Skeletal muscle cell (primary cell): ENCODE measurements at regions not wholly inside any gene's neighbourhood (a gene's known extent, or its start where the extent isn't known, plus 50 kb on each side); places are given as distances from the start of the nearest gene placed in this dataset.
"Not testable (repeated sequence)": the region's sequence is repeated elsewhere in the genome, so short reads cannot be mapped to it uniquely, and the experiment has no call there.

Experiments used
- DNase-seq: peaks from one replicate; pipeline ENCODE4 v3.0.0-alpha.2; 2010; ENCODE audit warnings: low read depth
- H3K4me3 ChIP-seq: 2 replicates; pipeline ENCODE4 v1.5.1; 2011; ENCODE audit warnings: low read depth, mild to moderate bottlenecking, control low read depth, low read length, moderate library complexity

DNA sequence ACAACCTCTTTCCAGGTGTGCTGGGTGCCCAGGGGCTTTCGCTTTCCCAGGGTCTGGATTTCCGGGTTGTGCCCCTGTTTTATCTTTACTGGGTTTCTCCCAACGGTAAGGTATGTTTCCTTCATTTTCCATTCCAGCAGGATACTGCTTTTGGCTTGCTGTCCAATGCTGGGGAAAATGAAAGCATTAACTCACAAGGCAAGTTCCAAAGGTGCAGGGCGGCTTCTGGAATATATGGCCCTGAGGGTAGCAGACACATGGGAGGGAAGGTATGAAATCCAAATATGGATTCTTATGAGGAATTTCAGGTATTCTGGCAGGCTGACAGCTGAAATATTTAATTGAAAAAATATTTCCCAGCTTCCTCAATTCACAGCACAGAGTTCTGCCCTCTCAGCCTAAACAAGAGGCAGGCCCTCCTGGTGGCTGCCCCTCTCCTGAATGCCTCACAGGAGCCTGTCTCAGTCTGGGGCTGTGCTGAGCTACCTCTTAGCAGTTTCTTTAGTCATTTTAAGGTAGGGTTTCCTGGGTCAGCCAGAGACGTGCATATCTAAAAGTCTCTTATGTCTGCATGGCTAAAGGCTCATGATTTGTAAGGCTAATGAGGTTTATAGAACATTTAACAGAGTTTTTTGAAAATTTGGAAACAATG, 318.6 kb upstream of the B3GAT1 start:
- DNase-seq, result no peak
- no peak overlapping the region for H3K4me3 ChIP-seq

GRCh38 chr11:134730101-134730500, 318.1 kb upstream of the B3GAT1 start:
- H3K4me3 ChIP-seq, result no peak overlapping the region
- no peak for DNase-seq

DNA sequence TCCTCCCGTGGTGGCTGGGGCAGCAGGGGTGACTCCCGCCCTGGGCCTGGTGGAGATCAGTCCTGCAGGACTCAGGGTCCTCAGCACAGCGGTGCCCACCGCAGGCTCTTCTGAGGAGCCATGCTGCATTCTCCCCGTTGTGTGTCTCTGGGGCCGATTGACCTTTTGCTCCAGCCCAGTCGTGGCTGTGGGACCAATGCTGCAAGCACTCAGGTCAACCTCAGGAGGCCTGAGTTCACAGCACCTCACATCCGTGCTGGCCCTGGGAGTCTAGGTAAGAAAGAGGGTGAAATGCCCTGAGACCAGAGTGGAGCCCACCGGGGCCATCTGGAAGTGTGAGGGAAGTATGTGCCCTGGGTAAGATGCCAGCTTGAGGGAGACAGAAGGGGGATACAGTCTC, 316.1 kb upstream of the B3GAT1 start:
- H3K4me3 ChIP-seq, result no peak overlapping the region
- no peak for DNase-seq

GRCh38 chr11:134727636-134728035, 315.6 kb upstream of the B3GAT1 start:
- H3K4me3 ChIP-seq, result no peak overlapping the region
- no peak for DNase-seq

DNA sequence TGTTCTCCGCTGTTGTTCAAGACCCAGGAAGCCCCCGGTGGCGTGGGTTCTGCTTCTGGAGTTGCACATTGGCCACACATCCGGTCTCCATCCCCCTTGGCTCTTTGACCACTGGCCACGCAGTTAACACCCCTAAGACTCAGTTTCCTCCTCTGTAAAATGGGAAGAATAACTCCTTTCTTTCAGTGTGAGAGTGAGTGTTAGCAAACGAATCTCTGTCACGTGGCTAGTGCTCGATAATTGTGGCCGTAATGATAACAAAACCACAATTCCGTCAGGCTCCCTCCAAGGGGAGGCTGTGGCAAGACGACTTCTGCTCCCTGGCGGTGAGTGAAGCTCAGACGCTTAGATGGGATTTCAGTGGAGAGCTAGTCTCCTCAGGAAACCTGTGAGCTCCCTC, 315.2 kb upstream of the B3GAT1 start:
- DNase-seq, result no peak
- H3K4me3 ChIP-seq, result no peak overlapping the region

DNA sequence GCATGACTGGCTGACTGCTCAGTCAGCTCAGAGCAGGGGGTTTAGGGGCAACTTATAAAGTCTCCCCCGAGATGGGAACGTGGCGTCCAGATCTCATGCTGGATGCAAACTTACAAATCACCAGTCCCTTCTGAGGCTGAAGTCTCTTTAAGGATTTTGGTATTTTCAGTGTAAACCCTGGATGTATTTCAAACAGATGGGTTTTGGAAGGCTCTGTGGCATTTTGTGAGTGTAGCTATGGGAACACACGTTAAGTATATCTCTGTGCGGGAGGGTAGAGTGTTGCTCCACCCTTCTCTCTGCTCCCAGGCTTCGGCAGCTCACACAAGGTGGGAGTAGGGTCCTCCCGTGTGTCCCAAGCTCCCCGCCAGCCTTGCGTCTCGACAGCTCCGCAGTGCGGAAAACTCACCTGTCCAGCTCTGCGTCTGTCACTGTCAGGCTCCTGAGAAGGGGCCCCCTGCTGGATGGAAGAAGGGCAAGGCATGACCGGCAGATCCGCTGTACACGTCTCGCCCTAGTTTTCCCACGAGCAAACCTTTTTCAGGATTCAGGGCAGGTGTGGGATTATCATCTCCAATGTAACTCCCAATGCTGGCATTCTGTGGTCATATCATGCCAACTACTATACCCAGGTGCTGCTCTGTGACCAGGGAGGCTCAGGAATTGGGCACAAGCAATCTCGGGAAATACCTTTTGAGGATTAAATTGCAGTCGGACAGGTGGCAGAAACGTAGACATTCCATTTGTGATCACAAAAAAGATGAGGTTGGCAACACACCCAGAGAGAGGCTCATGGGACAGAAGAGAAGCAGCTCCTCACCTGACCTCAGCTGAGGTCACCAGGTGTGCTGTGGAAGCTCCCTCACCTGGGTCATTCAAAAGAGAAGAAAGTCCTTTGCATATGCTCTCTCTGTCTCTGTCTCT, 313.9 kb upstream of the B3GAT1 start:
- H3K4me3 ChIP-seq, result no peak overlapping the region
- no peak for DNase-seq

DNA sequence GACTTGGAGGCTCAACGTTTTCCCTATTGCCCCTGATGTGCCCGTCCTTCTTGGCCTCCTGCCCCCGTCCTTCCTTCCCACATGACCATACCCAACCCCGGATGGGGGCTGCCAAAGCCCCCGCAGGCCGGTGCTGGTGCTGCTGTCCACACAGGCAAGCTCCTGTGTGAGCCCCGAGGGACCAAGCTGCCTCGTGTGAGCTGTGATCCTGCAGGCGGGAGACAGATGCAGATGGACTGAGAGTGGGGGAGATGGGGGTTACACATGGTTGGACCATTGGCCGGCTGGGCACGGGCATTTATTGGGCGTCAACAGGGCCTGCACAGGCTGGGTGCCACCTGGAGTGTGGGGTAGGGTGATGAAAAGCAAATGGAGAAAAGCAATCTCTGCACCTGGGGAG, 313.2 kb upstream of the B3GAT1 start:
- no peak overlapping the region for H3K4me3 ChIP-seq
- no peak for DNase-seq

DNA sequence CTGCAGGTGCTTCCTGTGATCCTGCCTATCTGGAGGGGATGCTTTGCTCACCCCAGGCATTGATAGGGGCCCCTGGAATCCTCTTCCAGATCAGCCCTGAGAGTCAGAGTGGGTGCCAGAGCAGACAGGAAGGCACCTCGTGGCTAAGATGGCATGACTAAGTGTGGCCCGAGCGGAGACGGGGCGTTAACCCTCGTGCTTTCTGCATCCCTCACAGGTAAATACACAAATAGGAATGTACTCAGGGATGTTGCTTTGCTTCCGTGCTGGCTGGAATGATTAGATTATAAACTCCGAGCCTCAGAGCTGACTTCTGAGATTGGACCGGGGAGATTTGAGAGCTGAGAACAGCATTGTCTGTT, 312.7 kb upstream of the B3GAT1 start:
- H3K4me3 ChIP-seq, result no peak overlapping the region
- no peak for DNase-seq

DNA sequence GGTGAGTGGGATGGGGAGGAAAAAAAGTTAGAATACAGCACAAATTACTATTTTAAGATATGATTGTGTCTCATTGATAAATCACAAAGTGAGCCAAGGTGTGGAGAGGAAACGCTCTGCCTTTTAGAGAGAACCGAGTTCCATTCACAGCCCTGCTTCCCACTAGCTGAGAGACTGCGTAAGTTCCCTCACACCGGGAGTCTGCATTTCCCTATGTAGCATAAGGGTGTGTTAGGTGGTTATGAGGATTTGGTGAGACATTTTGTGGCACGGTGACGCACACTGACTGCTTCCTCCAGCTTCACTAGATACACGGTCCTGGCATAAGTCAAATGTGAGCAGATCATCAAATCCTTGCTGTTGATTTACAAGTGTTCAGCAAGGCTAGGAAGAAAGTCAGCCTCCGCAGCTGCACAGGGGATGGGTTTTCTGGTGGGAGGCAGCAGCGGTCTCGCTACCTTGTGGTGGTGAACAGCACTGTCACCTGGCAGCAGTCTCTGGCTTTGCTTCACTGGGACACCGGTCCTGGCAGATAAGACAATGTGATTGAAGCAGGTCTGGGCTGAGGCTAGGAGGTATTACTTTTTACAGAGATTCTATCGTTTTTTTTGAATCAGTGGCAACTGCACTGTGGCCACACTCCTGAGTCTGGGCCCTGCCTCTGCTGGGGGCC, 312.2 kb upstream of the B3GAT1 start:
- no peak for DNase-seq
- no peak overlapping the region for H3K4me3 ChIP-seq

DNA sequence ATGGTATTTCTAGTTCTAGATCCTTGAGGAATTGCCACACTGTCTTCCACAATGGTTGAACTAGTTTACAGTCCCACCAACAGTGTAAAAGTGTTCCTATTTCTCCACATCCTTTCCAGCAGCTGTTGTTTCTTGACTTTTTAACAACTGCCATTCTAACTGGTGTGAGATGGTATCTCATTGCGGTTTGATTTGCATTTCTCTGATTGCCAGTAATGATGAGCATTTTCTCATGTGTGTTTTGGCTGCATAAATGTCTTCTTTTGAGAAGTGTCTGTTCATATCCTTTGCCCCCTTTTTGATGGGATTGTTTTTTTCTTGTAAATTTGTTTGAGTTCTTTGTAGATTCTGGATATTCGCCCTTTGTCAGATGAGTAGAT, 308.6 kb upstream of the B3GAT1 start:
- not testable (repeated sequence) for DNase-seq

GRCh38 chr11:134719940-134720690, 308.1 kb upstream of the B3GAT1 start:
- H3K4me3 ChIP-seq, DNase-seq: not testable (repeated sequence)

More for the DNA sequence above, 308.6 kb upstream of the B3GAT1 start:
- H3K4me3 ChIP-seq, result not testable (repeated sequence)

- DNase-seq, result no peak
- no peak overlapping the region for H3K4me3 ChIP-seq
Measured at GRCh38 chr11:134719397-134719796, 307.4 kb upstream of the B3GAT1 start.

DNA sequence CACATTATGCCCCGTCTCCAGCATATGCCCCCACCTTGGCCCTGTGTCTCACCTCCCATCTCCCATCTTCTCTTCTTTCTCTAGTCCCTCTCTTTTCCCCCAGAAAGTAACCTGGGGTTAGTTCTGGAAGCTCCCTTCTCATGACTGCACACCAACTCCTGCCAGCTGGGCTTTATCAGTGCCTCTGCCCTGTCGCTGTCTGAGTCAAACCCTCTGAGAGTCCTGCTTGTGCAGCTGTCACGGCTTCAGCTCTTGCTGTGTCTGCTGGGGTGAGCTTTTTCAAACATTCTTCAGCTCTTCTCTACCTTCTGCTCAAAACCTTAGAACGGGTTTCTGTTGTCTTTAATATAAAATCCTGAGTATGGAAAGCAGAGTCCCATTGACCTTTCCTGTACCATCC, 304.5 kb upstream of the B3GAT1 start:
- no peak overlapping the region for H3K4me3 ChIP-seq
- DNase-seq, result no peak

DNA sequence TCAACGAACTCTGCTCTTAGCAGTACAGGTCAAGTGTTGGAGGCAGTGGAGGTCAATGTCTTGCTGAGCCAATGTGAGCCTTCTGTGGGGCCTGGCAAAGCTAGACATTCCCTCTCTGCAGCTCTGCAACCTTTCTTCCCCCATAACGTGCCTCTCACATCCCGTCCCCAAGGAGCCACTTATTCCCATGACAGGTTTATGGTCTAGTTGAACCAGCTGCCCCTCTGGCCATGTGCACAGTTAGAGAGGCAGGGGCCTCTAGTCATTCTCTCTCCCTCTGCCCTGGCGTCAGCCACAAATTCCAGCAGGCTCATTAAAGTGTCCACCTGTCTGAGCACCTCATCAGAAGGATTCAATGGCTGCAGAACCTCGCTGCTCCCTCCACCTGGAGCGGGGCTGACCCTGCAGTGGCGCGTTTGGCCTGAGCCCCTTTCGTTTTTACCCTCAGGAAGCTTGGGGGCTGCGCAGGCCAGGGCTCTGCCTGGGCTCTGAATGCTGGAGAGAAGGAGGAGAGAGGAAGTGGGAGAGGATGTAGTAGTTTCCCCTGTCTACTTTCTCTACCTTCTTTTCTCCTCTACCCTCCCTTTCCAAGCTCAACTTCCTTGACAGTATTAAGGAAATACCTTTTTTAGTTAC, 302.1 kb upstream of the B3GAT1 start:
- DNase-seq, result no peak
- no peak overlapping the region for H3K4me3 ChIP-seq

DNA sequence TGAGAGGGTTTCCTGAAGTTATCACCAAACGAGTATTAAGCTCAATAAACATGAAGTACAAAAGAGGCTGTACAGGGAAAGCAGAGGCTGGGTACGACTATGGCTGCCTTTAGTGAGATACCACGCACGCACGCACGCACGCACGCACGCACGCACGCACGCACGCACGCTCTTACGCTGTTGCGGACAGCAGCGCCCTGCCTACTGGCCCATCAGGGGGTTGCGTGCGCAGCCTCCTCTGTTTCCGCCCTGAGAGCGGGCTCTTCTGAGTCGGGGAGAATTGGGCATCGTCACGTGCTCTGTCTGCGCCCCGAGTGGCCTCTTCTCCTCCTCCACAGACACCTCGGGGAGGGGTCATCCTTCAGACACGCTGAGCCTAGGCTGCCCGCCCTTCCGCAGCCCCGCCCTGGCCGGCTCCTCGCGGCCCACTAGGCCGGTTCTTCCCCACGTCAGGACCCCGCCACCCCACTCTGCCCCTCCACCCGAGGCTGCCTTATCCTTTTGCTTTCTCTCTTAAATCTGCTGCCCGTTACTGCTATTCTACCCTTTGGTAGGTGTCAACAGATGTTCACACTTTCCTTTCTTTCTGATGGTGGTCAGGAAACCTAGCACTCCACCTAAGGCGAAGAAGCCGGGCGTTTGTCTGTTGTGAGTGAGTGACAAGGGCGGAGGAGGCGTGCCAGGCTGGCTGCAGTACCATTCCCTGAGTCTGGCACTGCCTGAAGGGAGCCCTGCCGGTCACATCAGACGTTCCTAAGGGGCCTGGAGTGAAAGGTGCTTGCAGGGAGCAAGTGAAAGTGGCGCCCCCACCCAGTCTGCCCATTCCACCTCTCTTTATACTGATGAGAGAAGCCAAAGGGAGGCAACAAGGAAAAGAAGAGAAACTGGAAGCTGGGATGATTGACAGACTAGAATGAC, 300.4 kb upstream of the B3GAT1 start:
- no peak for DNase-seq
- H3K4me3 ChIP-seq, result no peak overlapping the region

- no peak for DNase-seq
- no peak overlapping the region for H3K4me3 ChIP-seq
Measured at GRCh38 chr11:134711588-134711987, 299.5 kb upstream of the B3GAT1 start.

DNA sequence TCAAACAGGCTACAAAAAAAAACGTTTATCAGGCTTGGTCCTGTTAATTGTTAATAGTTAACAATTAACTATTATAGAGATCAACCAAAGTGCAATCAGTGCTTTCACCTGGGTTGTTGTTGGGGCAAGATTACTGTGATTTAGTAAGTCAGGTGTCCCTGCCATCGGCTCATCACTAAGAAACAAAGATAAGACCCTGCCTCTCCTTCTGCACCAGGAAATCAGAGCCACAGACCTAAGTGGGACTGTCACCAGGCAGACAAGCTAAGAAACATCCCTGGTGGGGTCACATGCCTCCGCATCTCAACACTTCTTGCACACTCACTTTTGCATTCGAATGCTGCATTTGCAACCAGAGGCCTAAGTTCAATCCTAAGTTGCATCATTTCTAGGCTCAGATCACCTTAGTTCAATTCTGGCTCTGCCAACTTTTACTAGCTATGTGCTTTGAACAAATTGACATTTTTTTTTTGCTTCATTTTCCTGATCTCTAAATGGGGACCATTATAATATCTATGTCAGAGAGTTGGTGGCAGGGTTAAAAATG, 298.9 kb upstream of the B3GAT1 start:
- H3K4me3 ChIP-seq, result no peak overlapping the region
- no peak for DNase-seq

GRCh38 chr11:134705858-134706257, 293.8 kb upstream of the B3GAT1 start:
- DNase-seq, result no peak
- no peak overlapping the region for H3K4me3 ChIP-seq
